AG20443 (cell line): ENCODE measurements at regions not wholly inside any gene's neighbourhood (a gene's known extent, or its start where the extent isn't known, plus 50 kb on each side); places are given as distances from the start of the nearest gene placed in this dataset.
"Not testable (repeated sequence)": the region's sequence is repeated elsewhere in the genome, so short reads cannot be mapped to it uniquely, and the experiment has no call there.

Experiments
- DNase-seq: peaks from one replicate; pipeline ENCODE4 v3.0.0; 2012; ENCODE audit warnings: low spot score, mixed read lengths

DNA sequence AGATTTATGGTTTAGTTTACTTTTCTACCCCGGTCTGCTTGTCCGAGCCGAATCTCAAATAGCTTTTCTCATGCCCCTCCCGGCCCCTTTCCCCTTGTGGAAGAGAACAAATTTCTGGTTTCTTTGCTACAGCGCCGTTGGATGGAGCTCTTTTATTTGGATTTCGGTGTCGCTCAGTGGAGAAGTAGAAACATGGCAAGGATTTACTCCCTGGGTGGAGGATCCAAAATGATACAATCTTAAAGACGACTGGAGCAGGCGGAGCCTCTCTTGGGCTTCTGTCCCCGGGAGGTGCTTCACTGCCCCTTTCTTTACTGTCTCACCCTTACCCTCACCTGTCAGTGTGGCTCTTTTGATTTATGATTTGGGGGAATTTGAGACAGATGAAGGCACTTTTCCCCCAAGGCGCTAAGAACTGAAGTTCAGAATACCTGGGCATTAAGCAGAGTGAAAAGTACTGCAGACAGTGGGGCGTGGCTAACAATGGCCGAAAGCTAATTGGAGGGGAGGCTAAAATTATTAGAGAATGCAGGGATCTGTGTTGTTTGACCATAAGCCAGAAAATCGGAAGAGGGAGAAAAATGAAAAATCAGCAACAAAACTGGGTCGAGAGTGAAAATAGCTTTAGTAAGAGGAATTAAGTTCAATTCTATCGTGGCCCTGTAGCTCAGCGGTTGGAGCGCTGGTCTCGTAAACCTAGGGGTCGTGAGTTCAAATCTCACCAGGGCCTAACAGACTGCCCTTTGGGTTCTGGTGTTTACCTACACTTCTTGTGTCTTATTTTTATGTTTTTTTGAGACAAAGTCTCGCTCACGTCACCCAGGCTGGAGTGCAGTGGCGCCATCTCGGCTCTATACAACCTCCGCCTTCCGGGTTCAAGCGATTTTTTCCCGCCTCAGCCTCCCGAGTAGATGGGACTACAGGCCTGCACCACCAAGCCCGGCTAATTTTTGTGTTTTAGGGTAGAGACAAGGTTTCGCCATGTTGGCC lies 145.1 kb upstream of the ZNF184 start:
- DNase-seq = peak; percentile 53

DNA sequence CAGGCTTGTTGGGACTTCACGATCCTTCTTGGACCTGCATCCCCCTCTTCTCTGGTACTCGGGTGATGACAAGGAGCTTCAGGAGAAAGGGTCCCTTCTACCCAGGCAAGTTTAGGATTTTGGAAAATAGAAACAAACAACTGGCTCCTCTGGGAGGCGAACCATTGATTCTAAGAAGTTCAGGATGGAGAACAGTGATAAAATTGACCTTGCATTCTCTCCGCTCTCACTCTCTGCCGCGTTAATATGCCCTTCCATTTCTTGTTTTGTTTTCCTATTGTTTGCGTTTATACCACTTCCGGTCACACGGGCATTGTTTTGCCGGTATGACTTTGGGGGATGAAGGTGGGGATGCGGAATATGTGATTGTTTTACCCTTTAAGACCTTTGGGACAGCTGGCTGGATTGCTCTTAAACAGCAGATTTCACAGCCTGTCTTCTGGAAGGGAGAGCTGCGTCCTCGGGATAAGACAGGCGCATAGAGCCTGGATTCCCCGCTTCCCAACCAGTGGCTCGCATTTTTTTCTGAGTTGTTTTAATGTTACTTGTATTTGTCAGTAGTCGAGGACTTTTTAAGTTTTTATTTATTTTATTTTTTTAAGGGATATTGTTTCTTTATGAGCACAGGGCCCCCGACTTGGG lies 144.3 kb upstream of the ZNF184 start:
- DNase-seq = peak; percentile 41

DNA sequence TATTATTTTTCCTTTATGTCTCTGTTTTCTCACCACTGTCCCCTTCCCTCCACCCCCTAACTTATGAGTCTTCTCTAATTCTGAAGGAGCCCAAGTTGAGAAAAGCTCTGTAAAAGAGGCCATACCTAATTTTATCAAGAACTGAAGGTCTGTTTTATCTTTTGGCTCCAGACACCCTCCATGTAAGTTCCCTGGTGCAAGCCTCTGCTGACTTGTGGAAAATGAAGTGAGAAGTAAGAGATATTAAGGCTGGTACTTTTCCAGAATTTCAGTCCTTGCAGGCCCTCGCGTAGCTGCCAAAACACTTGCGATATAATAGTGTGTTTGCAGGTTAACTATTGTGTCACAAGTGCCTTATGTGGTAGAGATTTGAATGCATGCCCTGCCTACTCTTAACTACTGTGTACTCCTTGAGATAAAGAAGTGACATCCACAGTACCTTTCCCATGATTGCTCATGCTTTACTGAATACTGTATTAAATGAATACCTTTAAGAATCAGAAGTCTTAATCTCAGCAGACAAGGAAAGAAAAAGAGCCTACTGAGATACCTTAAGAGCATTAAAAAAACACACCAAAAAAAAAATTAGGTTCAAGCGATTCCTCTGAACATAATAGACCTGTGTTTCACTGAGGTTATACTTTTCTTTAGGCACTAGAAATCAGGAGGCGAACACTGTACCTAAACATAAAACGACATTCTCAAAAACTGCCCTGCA lies 143.6 kb upstream of the ZNF184 start:
- no peak for DNase-seq

DNA sequence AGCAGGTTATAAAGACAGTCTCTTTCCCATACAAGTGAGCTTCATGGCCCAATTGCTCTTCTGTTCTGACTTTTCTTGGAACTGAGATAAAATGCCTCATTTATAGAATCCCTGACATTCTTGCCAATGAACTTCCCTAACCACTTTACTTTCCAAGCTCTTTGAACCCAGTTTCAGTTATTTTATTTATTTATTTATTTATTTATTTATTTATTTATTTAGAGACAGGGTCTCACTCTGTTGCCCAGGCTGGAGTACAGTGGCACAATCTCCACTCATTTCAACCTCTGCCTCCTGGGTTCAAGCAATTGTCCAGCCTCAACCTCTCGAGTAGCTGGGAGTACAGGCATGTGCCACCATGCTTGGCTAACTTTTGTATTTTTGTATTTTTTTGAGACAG lies 138.5 kb upstream of the ZNF184 start:
- DNase-seq = no peak

DNA sequence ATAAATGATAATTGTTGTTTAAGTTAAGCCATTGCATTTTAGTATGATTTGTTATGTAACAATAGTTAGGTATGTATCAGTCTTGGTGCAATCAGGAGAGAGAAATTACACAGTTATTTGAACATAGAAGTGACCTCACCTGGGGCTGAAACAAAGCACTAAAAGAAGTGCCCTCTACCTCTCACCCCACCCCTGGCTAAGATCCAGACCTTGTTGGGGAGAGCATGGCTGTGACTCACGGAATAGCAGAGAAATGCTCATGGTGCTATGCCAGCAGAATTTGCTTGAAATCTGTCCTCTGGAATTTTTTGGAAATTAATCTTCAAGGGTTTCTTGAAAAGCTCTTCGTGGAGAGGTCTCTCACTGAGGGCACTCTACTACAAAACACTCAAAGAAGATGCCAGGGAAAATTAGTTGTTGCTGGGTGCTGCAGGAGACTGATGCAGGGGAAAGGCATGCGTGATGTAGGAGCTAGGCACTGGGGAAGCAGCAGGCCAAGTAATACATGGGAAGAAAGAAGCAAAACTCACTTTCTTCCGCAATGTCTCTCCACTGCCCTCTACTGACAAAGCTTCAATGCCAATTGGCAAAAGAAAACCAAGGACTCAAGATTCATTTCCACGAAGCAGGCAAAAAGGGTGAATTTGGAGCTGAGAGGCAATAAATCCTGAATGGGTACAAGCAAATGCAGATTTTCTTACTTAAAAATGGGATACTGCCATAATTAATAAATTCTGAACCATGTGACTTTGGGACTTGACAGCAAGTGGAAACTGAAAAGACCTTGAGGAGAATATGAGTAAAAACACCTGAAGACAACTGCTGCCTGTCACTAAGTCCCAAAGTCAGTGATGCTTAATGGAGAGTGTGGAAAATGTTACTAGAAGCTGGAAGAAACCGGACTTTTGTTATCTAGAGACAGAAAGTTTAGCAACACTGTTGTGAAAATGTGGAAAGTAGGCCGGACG lies 136.3 kb upstream of the ZNF184 start:
- DNase-seq = peak; percentile 53

DNA sequence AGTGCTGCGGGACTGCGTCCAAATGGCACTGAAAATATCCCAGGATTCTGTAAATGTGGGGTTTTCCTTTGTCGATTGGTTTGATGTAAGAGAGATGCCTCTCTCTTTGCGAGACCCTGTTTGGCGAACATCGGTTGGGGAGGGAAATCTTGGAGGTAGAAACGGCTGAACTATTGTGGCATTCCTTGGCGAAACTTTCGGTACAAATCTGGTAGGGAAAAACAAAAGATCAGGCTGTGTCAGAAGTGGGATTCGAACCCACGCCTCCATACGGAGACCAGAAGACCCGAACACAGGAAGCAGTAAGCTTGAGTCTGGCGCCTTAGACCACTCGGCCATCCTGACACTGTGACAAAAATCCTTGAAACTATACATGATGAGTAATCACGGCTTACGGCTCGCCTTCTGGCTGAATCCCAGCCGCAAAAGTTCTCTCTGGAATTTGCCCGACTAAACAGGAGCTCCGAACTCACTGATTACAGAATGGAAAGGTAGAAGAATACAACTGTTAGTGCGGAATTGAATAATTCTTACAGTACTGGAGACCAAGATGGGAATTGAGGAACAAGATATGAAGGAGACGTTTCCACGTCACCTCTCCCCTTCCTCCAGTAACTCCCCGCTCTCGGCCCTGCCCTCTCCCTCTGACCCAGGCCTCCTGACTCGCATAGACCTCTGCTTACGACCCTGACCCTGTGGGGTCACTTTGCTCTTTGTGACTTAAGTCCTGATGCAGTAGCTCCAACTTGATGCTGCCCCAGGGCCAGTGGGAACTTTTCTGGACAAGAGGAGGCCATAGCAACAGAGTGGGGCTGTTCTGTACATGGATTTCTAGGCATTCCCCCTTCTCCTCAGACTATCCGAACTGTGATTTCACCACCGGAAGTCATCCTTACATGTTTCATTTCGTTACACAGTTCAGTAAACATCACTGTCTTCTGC lies 132.8 kb upstream of the ZNF184 start:
- peak; percentile 61 for DNase-seq

DNA sequence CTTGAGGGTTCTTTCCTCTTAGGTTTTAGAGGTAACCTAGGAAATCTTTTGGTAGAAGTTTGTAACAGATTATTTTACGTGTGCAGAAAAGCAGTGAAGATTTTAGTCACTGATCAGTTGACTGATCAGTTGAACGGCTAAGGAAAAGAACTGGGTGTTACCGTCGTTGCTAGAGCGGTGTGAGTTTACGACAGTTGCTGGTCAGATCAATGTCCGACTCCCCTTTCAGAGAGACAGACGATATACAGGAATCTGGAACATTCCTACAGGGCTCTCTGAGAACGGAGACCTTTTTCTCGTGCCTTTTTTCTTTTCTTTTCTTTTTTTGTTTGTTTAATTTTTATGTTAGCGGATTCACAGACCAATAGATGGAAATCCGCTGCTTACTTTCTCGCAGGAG lies 132.1 kb upstream of the ZNF184 start:
- DNase-seq = no peak

DNA sequence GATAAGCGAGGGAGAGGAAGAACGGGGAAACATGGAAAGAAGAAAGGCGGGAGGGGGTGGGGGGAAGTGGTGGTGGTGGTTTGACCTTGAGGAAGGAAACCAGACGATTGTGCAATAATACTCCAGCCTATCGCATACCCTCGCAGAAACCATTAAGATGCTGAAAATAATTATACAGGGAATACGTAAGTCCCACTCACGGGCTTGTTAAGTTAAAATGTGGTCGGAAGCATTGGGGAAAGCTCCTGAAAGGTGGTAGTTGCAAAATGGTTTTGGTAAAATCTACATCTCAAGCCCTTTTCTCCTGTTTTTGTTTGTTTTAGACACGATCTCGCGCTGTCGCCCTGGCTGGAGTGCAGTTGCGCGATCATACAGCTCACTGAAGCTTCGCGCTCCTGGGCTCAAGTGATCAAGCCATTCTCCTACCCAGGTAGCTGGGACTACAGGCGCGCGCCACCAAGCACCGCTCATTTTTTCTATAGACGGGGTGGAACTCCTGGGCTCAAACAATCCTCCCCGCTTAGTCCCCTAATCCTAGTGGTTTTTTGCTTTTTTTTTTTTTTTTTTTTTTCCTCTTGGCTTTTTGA lies 128.9 kb upstream of the ZNF184 start:
- no peak for DNase-seq

DNA sequence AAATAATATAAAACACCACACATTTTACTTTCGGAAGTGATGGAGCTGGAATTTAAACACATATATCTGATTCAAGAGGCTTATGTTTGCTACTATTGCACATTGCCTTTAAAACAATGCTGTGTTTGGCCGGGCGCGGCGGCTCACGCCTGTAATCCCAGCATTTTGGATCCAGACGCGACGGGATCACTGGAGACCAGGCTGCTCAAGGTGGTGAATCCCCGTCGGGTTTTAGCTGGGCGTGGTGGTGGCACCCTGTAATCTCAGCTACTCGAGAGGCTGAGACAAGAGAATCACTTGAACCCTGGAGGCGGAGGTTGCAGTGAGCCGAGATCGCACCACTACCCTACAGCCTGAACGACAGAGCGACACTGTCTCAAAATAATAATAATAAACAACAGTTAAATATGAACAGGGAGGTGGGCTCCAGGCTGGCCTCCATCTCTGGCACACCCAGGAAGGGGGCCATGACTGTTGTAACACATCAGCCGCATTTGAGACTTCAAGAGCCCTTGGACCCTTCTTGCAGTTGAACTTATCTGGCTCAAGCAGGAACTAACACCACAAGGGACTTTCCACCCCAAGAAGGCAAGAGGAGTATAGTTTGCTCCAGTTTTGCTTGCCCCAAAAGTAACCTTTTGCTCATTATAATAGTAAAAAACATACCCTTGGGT lies 127.1 kb upstream of the ZNF184 start:
- no peak for DNase-seq

DNA sequence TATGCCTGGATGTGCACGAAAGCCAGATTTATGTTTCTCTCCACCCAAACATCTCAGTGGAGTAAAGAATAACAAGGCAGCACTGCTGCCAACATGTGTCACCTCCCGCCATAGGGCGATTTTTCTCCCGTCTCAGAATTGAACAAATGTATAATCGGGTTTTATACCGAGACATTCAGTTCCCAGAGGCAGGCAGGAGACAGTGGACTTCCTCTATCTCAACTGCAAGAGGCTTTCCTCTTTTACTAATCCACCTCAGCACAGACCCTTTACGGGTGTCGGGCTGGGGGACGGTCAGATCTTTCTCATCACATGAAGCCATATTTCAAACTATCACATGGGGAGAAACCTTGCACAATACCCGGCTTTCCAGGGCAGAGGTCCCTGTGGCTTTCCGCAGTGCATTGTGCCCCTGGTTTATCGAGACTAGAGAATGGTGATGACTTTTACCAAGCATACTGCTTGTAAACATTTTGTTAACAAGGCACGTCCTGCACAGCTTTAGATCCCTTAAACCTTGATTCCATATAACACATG lies 124.2 kb upstream of the ZNF184 start:
- not testable (repeated sequence) for DNase-seq

DNA sequence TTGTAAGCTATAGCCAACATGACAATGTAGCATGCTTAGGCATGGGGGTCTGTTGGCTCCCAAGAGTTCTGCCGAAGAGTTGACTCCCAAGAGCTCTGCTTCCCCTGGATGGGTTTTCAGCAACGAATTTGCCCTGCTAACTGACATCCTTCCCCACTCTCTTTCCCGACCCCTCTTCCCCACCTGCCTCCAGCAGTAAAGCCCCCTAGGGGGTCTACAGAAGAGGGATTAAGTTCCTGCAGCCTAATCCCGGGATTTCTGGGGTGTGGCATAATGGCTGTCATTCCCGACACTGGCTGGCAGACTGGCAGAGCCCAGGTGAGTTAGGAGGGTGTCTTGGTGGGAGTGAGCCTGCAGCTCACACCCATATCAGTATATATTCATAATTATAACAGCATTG lies 121.0 kb upstream of the ZNF184 start:
- no peak for DNase-seq

DNA sequence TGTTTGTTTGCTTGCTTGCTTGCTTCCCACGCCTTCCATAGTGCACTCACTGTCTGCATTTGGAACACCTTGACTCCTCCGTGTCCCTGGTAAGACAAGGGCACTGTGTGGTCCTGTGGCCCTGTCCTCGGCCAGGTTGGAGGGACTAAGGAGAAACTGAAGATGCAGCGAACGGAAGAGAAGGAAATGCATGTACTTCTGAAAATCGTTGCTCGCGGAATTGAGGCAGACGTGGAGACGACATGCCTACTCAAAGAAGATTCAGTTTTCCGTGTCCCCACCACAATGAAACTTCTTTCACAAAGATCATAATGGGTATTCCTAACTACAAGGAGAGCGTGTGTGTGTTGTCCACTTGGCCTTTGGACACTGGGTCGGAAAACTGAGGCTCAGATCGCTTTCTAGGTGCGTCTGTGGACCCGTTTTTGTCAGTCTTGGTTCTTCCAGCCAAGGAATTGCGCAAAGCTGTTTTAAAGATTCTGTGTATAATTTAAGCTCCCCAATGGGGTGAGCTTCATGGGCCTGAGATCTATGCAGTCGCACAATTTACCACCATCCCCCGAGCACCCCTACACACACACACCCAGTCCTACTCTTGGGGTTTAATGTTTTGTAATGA lies 120.4 kb upstream of the ZNF184 start:
- DNase-seq = no peak

DNA sequence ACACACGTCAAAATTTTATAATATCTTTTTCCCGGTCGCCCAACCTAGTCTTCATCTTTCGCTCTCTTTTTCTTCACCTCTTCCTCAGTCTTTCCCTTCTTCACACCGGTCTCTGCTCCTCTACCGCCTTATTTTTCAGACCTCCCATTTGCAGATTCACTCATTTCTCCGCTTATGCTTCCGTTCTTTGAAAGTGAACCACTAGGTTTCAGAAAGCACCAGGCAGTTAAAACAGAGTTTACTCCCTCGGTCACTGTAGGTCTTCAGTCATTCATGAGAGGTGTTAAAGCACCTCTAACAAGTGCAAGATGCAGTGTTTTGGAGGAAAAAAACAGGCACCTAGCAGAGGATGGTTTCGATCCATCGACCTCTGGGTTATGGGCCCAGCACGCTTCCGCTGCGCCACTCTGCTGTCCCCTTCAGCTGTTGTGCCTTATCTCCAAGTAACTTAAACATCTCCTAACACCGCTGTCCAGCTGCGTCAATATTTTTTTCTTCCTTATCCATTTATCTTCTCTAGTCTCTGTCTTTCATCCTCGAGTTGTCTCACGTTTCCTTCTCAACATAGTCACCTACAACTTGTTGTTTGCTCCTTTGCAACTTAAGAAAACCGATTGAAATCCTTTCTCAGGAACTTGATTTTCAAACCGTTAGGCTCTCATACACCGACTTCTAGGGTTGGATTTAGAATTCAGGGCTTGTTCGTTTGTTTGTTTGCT lies 119.7 kb upstream of the ZNF184 start:
- peak; percentile 57 for DNase-seq

DNA sequence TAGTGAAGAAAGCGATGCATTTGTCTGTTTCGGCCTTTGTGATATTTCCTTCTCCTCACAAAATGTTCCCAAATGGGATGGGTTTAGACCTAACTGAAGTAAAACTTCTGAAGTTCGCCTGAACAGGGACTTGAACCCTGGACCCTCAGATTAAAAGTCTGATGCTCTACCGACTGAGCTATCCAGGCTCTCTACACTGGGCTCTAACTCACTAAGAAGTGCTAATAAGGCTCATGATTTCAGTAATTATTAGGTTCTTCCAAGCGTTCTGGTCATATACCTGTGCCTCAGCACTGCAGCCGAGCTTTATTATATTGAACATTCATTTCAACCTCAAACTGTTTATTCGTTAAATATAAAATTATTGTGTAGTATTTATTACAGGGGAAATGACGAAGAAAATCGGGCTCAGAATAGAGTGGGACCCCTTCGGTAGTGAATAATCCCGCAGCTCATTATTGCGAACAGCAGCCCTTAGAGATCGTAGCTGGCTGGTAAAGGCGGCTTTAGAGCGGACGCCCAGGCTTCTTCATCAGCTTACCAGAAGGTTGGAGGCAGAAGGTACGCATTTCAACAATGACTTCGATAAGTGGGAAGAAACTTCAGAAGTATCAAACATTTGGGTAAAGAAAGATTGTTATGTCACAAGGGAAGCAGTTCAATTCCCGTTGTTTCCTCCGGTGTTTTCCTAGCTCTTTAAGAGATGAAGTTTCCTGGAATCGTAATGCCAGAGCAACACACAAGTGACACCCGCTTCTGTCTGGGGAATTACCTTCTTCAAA lies 119.0 kb upstream of the ZNF184 start:
- DNase-seq = no peak

DNA sequence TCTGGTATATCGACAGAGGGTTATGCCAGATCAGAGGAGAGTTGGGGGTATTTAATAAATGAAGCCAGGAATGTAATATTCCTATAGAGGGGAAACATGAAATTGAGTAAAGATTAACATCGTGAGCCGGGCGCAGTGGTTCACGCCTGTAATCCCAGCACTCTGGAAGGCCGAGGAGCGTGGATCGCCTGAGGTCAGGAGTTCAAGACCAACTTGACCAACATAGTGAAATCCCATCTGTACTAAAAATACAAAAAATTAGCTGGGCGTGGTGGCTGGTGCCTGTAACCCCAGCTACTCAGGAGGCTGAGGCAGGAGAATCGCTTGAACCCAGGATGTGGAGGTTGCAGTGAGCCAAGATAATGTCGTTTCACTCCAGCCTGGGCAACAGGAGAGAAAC lies 112.4 kb upstream of the ZNF184 start:
- not testable (repeated sequence) for DNase-seq

DNA sequence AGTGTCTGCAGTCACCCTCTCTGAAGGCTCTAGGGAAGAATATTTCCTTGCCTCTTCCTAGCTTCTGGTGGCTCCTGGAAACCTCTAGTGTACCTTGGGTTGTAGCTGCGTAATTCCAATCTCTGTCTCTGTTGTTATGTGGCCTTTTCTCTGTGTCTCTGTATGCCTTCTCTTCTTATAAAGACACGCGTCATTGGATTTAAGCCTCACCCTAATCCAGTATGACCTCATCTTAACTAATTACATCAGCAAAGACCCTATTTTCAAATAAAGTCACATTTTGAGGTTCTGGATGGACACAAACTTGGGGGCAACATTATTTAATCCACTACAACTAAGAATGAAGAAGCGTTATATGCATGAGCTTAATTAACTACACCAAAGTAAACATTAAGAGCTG lies 111.4 kb upstream of the ZNF184 start:
- DNase-seq = no peak
